Type B pancreatic cell (in vitro differentiated cells): ENCODE measurements at regions not wholly inside any gene's neighbourhood (a gene's known extent, or its start where the extent isn't known, plus 50 kb on each side); places are given as distances from the start of the nearest gene placed in this dataset.

Experiments
- DNase-seq: peaks from one replicate; pipeline ENCODE4 v3.0.0; 2021; ENCODE audit warnings: mixed read lengths; ENCODE audit not compliant: unreplicated experiment; ENCODE audit errors: extremely low spot score
- H3K27ac Mint-ChIP-seq: 2 replicates; pipeline ENCODE4 v1.8.0; 2021; ENCODE audit warnings: mild to moderate bottlenecking, mixed read lengths
- H3K27me3 Mint-ChIP-seq: 2 replicates; pipeline ENCODE4 v1.8.0; 2021; ENCODE audit warnings: mixed read lengths
- H3K36me3 Mint-ChIP-seq: 2 replicates; pipeline ENCODE4 v1.8.0; 2021; ENCODE audit warnings: mixed read lengths
- H3K4me1 Mint-ChIP-seq: one replicate; pipeline ENCODE4 v1.8.0; 2021; ENCODE audit warnings: mixed read lengths; ENCODE audit not compliant: unreplicated experiment
- H3K4me3 Mint-ChIP-seq: 2 replicates; pipeline ENCODE4 v1.8.0; 2021; ENCODE audit warnings: mild to moderate bottlenecking, mixed read lengths
- H3K9me3 Mint-ChIP-seq: 2 replicates; pipeline ENCODE4 v1.8.0; 2021; ENCODE audit warnings: mixed read lengths
- TF ChIP-seq, protein P1 (sequence below): fragments of 200-600 bp; sonication (generic); conservative IDR thresholded peaks from 2 replicates; pipeline ENCODE4 v1.5.0; 2021; ENCODE audit warnings: antibody characterized with exemption, mild to moderate bottlenecking

DNA sequence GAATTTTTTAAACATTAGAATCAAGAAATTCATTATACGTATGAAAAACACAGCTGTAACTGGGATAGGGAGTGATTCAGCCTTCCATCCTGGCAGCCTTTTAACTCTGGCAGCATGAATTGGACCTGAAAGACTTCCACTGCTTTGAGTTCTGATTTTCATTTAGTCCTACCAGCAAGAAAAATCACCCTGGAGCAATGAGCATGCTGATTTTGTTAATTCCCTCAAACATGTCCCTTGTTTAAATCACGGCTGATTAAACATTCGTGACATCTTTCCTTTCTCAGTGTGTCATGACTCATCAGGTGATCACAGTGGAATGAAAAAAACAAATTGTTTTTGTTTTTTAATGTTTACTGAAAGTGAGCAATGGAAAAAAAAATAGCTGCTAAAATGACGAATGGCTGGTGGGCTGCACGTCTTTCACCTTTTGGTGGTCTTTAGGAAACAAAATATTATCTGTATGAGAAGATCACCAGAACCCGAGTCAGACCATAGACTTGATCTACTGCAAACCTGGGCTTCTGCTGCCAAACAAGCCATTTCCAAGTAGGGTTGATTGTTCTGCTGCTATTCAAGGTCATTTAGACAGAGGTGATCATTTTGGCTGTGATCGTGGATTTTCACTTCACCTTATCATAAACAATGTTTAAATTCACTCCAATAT lies 67.0 kb upstream of the CAND1 start:
- TF ChIP-seq, protein P1, sequence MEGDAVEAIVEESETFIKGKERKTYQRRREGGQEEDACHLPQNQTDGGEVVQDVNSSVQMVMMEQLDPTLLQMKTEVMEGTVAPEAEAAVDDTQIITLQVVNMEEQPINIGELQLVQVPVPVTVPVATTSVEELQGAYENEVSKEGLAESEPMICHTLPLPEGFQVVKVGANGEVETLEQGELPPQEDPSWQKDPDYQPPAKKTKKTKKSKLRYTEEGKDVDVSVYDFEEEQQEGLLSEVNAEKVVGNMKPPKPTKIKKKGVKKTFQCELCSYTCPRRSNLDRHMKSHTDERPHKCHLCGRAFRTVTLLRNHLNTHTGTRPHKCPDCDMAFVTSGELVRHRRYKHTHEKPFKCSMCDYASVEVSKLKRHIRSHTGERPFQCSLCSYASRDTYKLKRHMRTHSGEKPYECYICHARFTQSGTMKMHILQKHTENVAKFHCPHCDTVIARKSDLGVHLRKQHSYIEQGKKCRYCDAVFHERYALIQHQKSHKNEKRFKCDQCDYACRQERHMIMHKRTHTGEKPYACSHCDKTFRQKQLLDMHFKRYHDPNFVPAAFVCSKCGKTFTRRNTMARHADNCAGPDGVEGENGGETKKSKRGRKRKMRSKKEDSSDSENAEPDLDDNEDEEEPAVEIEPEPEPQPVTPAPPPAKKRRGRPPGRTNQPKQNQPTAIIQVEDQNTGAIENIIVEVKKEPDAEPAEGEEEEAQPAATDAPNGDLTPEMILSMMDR, result no peak
- Mint-ChIP-seq H3K4me1 (no peaks in the 10 kb centered on the region), H3K9me3 (no peaks in the 10 kb centered on the region)

DNA sequence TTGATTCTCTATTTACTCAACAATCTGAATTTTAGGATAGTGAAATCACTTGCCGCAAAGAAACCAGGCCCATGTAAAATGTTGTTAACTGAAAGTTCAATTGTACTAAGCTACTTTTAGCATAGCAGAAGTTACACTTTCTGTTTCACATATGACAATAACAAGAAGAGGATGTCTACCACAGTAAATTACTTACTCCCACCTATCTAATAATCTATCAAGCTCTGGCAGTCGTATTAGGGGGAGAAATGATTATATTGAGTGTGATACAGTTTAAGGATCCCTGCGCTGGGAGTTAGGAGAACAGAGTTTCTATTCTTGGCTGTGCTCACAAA lies 66.5 kb upstream of the CAND1 start:
- H3K27ac Mint-ChIP-seq, result no peak overlapping the region
- no peak overlapping the region for H3K4me3 Mint-ChIP-seq
- no peaks in the 10 kb centered on the region for H3K36me3 Mint-ChIP-seq
- TF ChIP-seq, protein P1, result no peak
- H3K27me3 Mint-ChIP-seq, result peaks cover 15% of the 10 kb centered on the region
- no peaks in the 10 kb centered on the region for H3K9me3 Mint-ChIP-seq
- H3K4me1 Mint-ChIP-seq, result no peaks in the 10 kb centered on the region
- no peak for DNase-seq

More for the DNA sequence above, 67.0 kb upstream of the CAND1 start:
- DNase-seq, result no peak
- H3K36me3 Mint-ChIP-seq, result no peaks in the 10 kb centered on the region
- H3K4me3 Mint-ChIP-seq, result no peak overlapping the region
- no peak overlapping the region for H3K27ac Mint-ChIP-seq
- H3K27me3 Mint-ChIP-seq, result peaks cover 15% of the 10 kb centered on the region

DNA sequence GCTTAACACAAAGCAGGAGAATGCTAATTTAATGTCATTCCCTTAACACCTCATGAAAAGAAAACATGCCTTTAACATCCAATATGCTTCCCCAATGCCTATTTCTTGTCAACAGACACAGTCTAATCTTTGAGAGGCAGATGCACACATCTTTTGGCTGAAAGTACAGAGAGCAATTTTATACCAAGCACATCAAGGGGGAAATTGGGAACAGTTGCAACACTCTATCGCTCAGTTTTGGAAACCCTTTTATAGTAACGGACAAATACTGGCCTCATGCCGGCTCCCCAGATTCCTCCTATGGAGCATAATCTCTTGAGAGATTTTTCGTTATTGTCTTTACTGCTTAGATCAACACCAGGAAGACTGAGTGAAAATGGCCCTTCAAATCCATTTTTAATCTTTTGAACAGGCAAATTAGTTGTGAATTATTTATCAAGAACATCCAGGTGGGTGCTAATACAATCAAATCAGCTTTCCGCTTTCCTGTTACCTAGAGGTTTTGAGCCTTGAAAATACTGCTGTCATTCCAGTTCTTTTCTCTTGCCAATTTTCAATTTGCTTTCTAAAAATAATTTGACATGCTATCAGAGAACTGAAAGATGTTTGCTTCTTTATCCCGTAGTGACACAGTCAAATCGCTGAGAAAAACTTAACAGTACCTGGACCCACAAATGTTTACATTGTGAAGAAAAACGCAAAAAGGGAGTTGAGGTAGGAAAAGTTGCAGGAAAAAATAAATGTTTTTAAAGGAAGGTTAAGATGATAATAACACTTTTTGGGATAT lies 60.7 kb upstream of the CAND1 start:
- TF ChIP-seq, protein P1, result no peak
- no peak for DNase-seq
- H3K36me3 Mint-ChIP-seq, result no peaks in the 10 kb centered on the region
- no peak overlapping the region for H3K27ac Mint-ChIP-seq
- no peaks in the 10 kb centered on the region for H3K9me3 Mint-ChIP-seq
- H3K4me1 Mint-ChIP-seq, result no peaks in the 10 kb centered on the region
- H3K27me3 Mint-ChIP-seq, result peaks cover 21% of the 10 kb centered on the region
- H3K4me3 Mint-ChIP-seq, result no peak overlapping the region

DNA sequence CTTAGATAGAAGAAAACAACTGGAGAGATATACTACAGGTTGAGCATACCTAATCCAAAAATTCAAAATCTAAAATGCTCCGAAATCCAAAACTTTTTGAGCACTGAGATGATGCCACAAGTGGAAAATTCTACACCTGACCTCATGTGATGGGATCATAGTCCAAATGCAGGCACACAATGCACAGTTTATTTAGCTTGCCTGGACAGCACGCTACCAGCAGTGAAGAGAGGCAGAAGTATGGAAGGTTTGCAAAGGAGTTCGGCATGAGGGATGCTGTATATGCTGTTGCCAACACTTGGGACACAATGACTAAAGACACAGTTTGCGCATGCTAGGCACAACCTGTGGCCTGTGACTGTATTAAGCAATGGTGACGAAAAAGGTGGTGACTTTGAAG lies 58.1 kb upstream of the CAND1 start:
- Mint-ChIP-seq H3K4me1 (no peaks in the 10 kb centered on the region), H3K27ac (no peak overlapping the region), H3K27me3 (peaks cover 25% of the 10 kb centered on the region)

DNA sequence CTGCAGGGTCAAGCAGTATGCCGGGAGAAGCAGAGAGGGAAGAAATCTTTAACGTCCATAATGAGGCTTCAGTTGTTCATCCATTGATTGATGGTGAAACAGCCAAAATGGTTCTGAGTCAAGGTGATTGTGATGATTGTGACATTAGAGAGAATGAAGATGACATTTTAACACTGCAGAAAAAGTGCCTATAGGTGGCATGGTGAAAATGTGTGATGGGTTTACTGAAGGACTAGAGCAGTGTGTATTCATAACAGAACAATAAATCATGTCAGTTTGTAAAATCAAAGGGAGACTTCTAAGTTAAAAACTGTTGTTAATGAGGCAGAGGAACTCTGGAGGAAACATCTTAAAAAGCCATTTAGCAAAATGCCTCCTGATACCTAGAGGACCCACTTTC lies 57.7 kb upstream of the CAND1 start:
- Mint-ChIP-seq H3K36me3 (no peaks in the 10 kb centered on the region), H3K4me3 (no peak overlapping the region), H3K27ac (no peak overlapping the region), H3K9me3 (no peaks in the 10 kb centered on the region), H3K27me3 (peaks cover 27% of the 10 kb centered on the region), H3K4me1 (no peaks in the 10 kb centered on the region)
- TF ChIP-seq, protein P1, result no peak
- DNase-seq, result no peak

More for the DNA sequence above, 58.1 kb upstream of the CAND1 start:
- TF ChIP-seq, protein P1, result no peak
- DNase-seq, result no peak
- Mint-ChIP-seq H3K4me3 (no peak overlapping the region), H3K9me3 (no peaks in the 10 kb centered on the region), H3K36me3 (no peaks in the 10 kb centered on the region)
